ENCODE measurements at regions not wholly inside any gene's neighbourhood (a gene's known extent, or its start where the extent isn't known, plus 50 kb on each side); places are given as distances from the start of the nearest gene placed in this dataset.

DNA sequence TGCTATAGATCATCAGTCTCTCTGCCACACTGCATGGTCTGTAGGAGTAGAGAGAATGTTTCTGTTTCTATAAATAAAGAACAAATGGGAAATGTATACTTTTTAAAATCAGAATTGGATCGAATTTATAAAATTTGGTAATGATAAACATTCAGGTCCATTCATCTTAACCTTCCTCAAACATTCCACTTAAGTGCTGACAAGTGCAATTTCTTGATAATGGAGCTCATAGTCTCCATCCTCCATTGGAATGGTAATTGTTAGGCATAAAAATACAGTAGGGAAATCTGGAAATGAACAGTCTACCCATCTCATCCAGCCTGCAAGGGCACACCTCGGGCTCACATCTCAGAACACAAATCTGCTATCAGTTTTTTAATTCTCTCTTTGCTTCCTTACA is 122.6 kb upstream of the PACRGL start:
- 4% methylated on average over 2 of the region's 2 CpGs for WGBS (ENCODE audit: insufficient coverage, low coverage, missing lambda C conversion rate)
- no peaks in the 10 kb centered on the region for H3K36me3 ChIP-seq (ENCODE audit: control insufficient read depth, insufficient read depth, low read length)
- intact Hi-C loops (cut with micrococcal nuclease) (no loop called here), in situ Hi-C loops (cut with MboI) (no loop called here)
- H3K4me2 ChIP-seq (ENCODE audit: insufficient read depth, low read length), result no peak overlapping the region
- POLR2A ChIA-PET, result no interaction called here
- no TSS peak for BruUV-seq (replicated peaks)
- H3K27me3 ChIP-seq (ENCODE audit: control insufficient read depth in 2 of 2, insufficient read depth in 2 of 2, low read length in 2 of 2), result no peaks in the 10 kb centered on the region
- CTCF ChIA-PET (ENCODE audit: low intra/inter-chr PET ratio), result no interaction called here
- no peak for DNase-seq (ENCODE audit: extremely low read depth in 1 of 4, low spot score in 3 of 4)
- no peak overlapping the region for H3K27ac ChIP-seq (ENCODE audit: extremely low read depth, low read depth, low read length)
- H3K9me3 ChIP-seq (replicated peaks; ENCODE audit: control insufficient read depth, insufficient read depth, low read depth, low read length), result no peaks in the 10 kb centered on the region
- H2AFZ ChIP-seq (ENCODE audit: low read depth, low read length), result no peak overlapping the region
- ATAC-seq, result no peak
- H3K9ac ChIP-seq (ENCODE audit: insufficient read depth in 1 of 2, low read depth in 2 of 2, low read length in 2 of 2), result no peak overlapping the region
- H3K4me1 ChIP-seq (replicated peaks in 1 of 2; ENCODE audit: control insufficient read depth in 2 of 2, insufficient read depth in 2 of 2, low read length in 2 of 2), result no peaks in the 10 kb centered on the region
- no peaks in the 10 kb centered on the region for H4K20me1 ChIP-seq (replicated peaks; ENCODE audit: control insufficient read depth, insufficient read depth, low read length)
- no peak for TF ChIP-seq RBM15 (IDR thresholded peaks at IDR 0.05; ENCODE audit: insufficient read depth, low read length)
- TF ChIP-seq, protein P1, sequence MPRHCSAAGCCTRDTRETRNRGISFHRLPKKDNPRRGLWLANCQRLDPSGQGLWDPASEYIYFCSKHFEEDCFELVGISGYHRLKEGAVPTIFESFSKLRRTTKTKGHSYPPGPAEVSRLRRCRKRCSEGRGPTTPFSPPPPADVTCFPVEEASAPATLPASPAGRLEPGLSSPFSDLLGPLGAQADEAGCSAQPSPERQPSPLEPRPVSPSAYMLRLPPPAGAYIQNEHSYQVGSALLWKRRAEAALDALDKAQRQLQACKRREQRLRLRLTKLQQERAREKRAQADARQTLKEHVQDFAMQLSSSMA (CRISPR knock-in tag; IDR thresholded peaks at IDR 0.05), result no peak
- TF ChIP-seq, protein P2, sequence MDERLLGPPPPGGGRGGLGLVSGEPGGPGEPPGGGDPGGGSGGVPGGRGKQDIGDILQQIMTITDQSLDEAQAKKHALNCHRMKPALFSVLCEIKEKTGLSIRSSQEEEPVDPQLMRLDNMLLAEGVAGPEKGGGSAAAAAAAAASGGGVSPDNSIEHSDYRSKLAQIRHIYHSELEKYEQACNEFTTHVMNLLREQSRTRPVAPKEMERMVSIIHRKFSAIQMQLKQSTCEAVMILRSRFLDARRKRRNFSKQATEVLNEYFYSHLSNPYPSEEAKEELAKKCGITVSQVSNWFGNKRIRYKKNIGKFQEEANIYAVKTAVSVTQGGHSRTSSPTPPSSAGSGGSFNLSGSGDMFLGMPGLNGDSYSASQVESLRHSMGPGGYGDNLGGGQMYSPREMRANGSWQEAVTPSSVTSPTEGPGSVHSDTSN (CRISPR knock-in tag; IDR thresholded peaks at IDR 0.05; ENCODE audit: low read depth), result no peak
- TF ChIP-seq, protein P2 (tag; conservative IDR thresholded peaks at IDR 0.05; ENCODE audit: low read depth), result no peak
- no peak for TF ChIP-seq KAT7 (CRISPR knock-in tag; IDR thresholded peaks at IDR 0.05; ENCODE audit: borderline replicate concordance)
- TF ChIP-seq, protein P3, sequence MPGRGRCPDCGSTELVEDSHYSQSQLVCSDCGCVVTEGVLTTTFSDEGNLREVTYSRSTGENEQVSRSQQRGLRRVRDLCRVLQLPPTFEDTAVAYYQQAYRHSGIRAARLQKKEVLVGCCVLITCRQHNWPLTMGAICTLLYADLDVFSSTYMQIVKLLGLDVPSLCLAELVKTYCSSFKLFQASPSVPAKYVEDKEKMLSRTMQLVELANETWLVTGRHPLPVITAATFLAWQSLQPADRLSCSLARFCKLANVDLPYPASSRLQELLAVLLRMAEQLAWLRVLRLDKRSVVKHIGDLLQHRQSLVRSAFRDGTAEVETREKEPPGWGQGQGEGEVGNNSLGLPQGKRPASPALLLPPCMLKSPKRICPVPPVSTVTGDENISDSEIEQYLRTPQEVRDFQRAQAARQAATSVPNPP (IDR thresholded peaks at IDR 0.05; ENCODE audit: borderline replicate concordance, insufficient read depth, insufficient read length), result no peak
- TF ChIP-seq, protein P4, sequence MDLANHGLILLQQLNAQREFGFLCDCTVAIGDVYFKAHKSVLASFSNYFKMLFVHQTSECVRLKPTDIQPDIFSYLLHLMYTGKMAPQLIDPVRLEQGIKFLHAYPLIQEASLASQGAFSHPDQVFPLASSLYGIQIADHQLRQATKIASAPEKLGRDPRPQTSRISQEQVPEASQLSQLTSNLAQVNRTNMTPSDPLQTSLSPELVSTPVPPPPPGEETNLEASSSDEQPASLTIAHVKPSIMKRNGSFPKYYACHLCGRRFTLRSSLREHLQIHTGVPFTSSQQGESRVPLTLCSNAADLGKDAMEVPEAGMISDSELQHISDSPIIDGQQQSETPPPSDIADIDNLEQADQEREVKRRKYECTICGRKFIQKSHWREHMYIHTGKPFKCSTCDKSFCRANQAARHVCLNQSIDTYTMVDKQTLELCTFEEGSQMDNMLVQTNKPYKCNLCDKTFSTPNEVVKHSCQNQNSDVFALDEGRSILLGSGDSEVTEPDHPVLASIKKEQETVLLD (IDR thresholded peaks at IDR 0.05), result no peak
- no peak for TF ChIP-seq PCBP1 (IDR thresholded peaks at IDR 0.05; ENCODE audit: low read depth, low read length, poor library complexity, severe bottlenecking)
- TF ChIP-seq, protein P5, sequence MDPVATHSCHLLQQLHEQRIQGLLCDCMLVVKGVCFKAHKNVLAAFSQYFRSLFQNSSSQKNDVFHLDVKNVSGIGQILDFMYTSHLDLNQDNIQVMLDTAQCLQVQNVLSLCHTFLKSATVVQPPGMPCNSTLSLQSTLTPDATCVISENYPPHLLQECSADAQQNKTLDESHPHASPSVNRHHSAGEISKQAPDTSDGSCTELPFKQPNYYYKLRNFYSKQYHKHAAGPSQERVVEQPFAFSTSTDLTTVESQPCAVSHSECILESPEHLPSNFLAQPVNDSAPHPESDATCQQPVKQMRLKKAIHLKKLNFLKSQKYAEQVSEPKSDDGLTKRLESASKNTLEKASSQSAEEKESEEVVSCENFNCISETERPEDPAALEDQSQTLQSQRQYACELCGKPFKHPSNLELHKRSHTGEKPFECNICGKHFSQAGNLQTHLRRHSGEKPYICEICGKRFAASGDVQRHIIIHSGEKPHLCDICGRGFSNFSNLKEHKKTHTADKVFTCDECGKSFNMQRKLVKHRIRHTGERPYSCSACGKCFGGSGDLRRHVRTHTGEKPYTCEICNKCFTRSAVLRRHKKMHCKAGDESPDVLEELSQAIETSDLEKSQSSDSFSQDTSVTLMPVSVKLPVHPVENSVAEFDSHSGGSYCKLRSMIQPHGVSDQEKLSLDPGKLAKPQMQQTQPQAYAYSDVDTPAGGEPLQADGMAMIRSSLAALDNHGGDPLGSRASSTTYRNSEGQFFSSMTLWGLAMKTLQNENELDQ (CRISPR knock-in tag; IDR thresholded peaks at IDR 0.05; ENCODE audit: borderline replicate concordance), result no peak
- no peak for TF ChIP-seq MCM7 (IDR thresholded peaks at IDR 0.05)
- H3K9me1 ChIP-seq (ENCODE audit: control insufficient read depth, insufficient read depth, low read length), result no peaks in the 10 kb centered on the region
- no peaks in the 10 kb centered on the region for H3K79me2 ChIP-seq (ENCODE audit: control insufficient read depth, insufficient read depth, low read length)
- FAIRE-seq, result no peak
- H3K4me3 ChIP-seq, result no peak overlapping the region
